Tibial nerve (tissue), 4 donors: ENCODE measurements at regions not wholly inside any gene's neighbourhood (a gene's known extent, or its start where the extent isn't known, plus 50 kb on each side); places are given as distances from the start of the nearest gene placed in this dataset.

Experiments
- DNase-seq, 2 donors: peaks; one replicate each; pipeline ENCODE4 v3.0.0-alpha.2; 2019; ENCODE audit warnings: low spot score in 2 of 2
- H3K27ac ChIP-seq, 4 donors: fragments of 200-600 bp; sonication (generic) in 3 of 4; one replicate each; pipeline ENCODE4 v1.5.1; 2017 to 2019; ENCODE audit warnings: mild to moderate bottlenecking in 1 of 4
- H3K27me3 ChIP-seq, 2 donors: fragments of 200-600 bp; sonication (generic) in 1 of 2; one replicate each; pipeline versions ENCODE4 v1.5.1 to v1.6.0; 2017 to 2019
- H3K36me3 ChIP-seq, 3 donors: fragments of 200-600 bp; sonication (generic); one replicate each; pipeline ENCODE4 v1.5.1; 2018 to 2019
- H3K4me1 ChIP-seq, 4 donors: fragments of 200-600 bp; sonication (generic) in 3 of 4; one replicate each; pipeline ENCODE4 v1.5.1; 2017 to 2019
- H3K4me3 ChIP-seq, 4 donors: fragments of 200-600 bp; sonication (generic) in 3 of 4; one replicate each; pipeline ENCODE4 v1.5.1; 2017 to 2019; ENCODE audit warnings: mild to moderate bottlenecking in 1 of 4, moderate library complexity in 1 of 4
- H3K9me3 ChIP-seq, 4 donors: fragments of 200-600 bp; sonication (generic) in 3 of 4; one replicate each; pipeline ENCODE4 v1.5.1; 2017 to 2019
- EP300 ChIP-seq, 2 donors: sonication (generic); formaldehyde crosslinking; IDR thresholded peaks; one replicate each; pipeline ENCODE4 v1.6.1; 2017; ENCODE audit warnings: antibody characterized with exemption in 2 of 2, mild to moderate bottlenecking in 1 of 2
- POLR2A ChIP-seq, 2 donors: fragments of 450-650 bp; IDR thresholded peaks; one replicate each; pipeline ENCODE4 v1.6.1; 2017; ENCODE audit warnings: antibody characterized with exemption in 2 of 2, mild to moderate bottlenecking in 2 of 2, moderate library complexity in 2 of 2
- WGBS, 2 donors: methylation state at CpG; one replicate each; pipeline ENCODE4 v1.1.5; 2018; 5-methylcytosine and 5-hydroxymethylcytosine counted together
- TF ChIP-seq, protein P1 (sequence below), 5 experiments: fragments of 200-600 bp in 3 of 5; fragments of 450-650 bp in 2 of 5; sonication (generic) in 3 of 5; IDR thresholded peaks; one replicate each; pipeline ENCODE4 v1.5.1; 2016 to 2019; ENCODE audit warnings: antibody characterized with exemption in 5 of 5, mild to moderate bottlenecking in 3 of 5, moderate library complexity in 2 of 5

GRCh38 chr6:90915224-90915915 lies 328.5 kb upstream of the MAP3K7 start:
- H3K27ac ChIP-seq = no peak overlapping the region
- H3K36me3 ChIP-seq = no peaks in the 10 kb centered on the region
- H3K4me1 ChIP-seq = no peaks in the 10 kb centered on the region
- H3K4me3 ChIP-seq = no peak overlapping the region
- TF ChIP-seq, protein P1, sequence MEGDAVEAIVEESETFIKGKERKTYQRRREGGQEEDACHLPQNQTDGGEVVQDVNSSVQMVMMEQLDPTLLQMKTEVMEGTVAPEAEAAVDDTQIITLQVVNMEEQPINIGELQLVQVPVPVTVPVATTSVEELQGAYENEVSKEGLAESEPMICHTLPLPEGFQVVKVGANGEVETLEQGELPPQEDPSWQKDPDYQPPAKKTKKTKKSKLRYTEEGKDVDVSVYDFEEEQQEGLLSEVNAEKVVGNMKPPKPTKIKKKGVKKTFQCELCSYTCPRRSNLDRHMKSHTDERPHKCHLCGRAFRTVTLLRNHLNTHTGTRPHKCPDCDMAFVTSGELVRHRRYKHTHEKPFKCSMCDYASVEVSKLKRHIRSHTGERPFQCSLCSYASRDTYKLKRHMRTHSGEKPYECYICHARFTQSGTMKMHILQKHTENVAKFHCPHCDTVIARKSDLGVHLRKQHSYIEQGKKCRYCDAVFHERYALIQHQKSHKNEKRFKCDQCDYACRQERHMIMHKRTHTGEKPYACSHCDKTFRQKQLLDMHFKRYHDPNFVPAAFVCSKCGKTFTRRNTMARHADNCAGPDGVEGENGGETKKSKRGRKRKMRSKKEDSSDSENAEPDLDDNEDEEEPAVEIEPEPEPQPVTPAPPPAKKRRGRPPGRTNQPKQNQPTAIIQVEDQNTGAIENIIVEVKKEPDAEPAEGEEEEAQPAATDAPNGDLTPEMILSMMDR (IDR thresholded peaks at IDR 0.05) = no peak
- TF ChIP-seq EP300 (IDR thresholded peaks at IDR 0.05) (no peak), POLR2A (IDR thresholded peaks at IDR 0.05) (no peak)
- DNase-seq = no peak
- 86 to 92% methylated on average over 4 to 5 of the region's 5 CpGs for WGBS, 2 donors
- no peaks in the 10 kb centered on the region for H3K9me3 ChIP-seq
- no peaks in the 10 kb centered on the region for H3K27me3 ChIP-seq

DNA sequence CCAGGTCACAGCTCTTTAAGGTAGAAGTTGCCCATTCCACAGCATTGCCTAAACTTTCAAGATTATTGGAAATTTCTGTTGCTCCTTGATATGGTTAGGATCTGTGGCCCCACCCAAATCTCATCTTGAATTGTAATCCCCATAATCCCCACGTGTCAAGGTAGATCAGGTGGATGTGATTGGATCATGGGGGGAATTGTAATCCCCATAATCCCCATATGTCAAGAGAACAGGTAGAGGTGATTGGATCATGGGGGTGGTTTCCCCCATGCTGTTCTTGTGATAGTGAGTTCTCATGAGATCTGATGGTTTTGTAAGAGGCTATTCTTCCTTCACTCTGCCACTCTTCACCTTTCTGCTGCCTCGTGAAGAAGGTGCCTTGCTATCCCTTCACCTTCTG lies 327.4 kb upstream of the MAP3K7 start:
- Histone ChIP-seq H3K36me3 (no peaks in the 10 kb centered on the region), H3K9me3 (no peaks in the 10 kb centered on the region), H3K4me3 (no peak overlapping the region), H3K27me3 (no peaks in the 10 kb centered on the region), H3K27ac (no peak overlapping the region), H3K4me1 (no peaks in the 10 kb centered on the region)
- TF ChIP-seq, protein P1 (IDR thresholded peaks at IDR 0.05) = no peak
- TF ChIP-seq EP300 (IDR thresholded peaks at IDR 0.05) (no peak), POLR2A (IDR thresholded peaks at IDR 0.05) (no peak)
- WGBS, 2 donors = 80 to 88% methylated on average over 2 of the region's 2 CpGs
- no peak for DNase-seq

- Histone ChIP-seq H3K27me3 (no peaks in the 10 kb centered on the region), H3K9me3 (no peaks in the 10 kb centered on the region), H3K4me1 (no peaks in the 10 kb centered on the region), H3K27ac (no peak overlapping the region), H3K4me3 (no peak overlapping the region), H3K36me3 (no peaks in the 10 kb centered on the region)
- TF ChIP-seq POLR2A (IDR thresholded peaks at IDR 0.05) (no peak), EP300 (IDR thresholded peaks at IDR 0.05) (no peak)
- TF ChIP-seq, protein P1 (IDR thresholded peaks at IDR 0.05) = no peak
- no peak for DNase-seq
- 51 to 65% methylated on average over 2 of the region's 2 CpGs for WGBS, 2 donors
These were observed 326.5 kb upstream of the MAP3K7 start for GRCh38 chr6:90913266-90913960.

GRCh38 chr6:90911642-90912041 lies 324.8 kb upstream of the MAP3K7 start:
- no peak for DNase-seq
- Histone ChIP-seq H3K36me3 (no peaks in the 10 kb centered on the region), H3K27me3 (no peaks in the 10 kb centered on the region), H3K27ac (no peak overlapping the region), H3K4me3 (no peak overlapping the region), H3K9me3 (no peaks in the 10 kb centered on the region), H3K4me1 (no peaks in the 10 kb centered on the region)
- WGBS, 2 donors = 61 to 79% methylated on average over 1 of the region's 1 CpG
- TF ChIP-seq, protein P1 (IDR thresholded peaks at IDR 0.05) = no peak

DNA sequence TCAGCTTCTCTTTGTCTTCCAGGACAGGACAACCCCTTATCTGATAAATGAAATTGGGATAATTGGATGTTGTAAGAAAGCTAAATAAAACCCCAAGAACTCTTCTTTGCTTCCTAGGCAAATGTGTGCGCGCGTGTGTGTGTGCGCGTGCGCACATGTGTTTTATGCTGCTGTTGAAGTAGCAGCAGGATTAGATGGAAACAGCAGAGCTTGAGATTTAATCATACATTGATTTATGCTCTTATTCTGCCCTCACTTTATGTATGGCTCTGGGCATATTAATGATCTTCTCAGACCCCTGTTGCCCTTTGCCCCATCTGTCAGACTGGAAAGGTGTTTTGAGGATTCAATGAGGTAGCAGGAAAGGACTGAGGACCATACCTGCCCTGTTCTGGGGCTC lies 324.0 kb upstream of the MAP3K7 start:
- H3K9me3 ChIP-seq = no peaks in the 10 kb centered on the region
- H3K4me1 ChIP-seq = no peaks in the 10 kb centered on the region
- H3K36me3 ChIP-seq = no peaks in the 10 kb centered on the region
- H3K27ac ChIP-seq = no peak overlapping the region
- H3K4me3 ChIP-seq = no peak overlapping the region
- DNase-seq = no peak
- WGBS, 2 donors = 96 to 98% methylated on average over 6 of the region's 6 CpGs
- H3K27me3 ChIP-seq = no peaks in the 10 kb centered on the region
- TF ChIP-seq POLR2A (IDR thresholded peaks at IDR 0.05) (no peak), EP300 (IDR thresholded peaks at IDR 0.05) (no peak)
- TF ChIP-seq, protein P1 (IDR thresholded peaks at IDR 0.05) = no peak
